Loucy (cell line): ENCODE measurements at regions not wholly inside any gene's neighbourhood (a gene's known extent, or its start where the extent isn't known, plus 50 kb on each side); places are given as distances from the start of the nearest gene placed in this dataset.

Experiments used
- EZH2phosphoT487 ChIP-seq: fragments of 200-600 bp; IDR thresholded peaks from 2 replicates; pipeline ENCODE4 v1.6.1; 2018; ENCODE audit warnings: antibody characterized with exemption, mild to moderate bottlenecking, moderate library complexity, borderline replicate concordance
- TF ChIP-seq, protein P1 (sequence below): fragments of 200-600 bp; sonication (generic); conservative IDR thresholded peaks from 2 replicates; pipeline ENCODE4 v1.5.1; 2014; ENCODE audit warnings: mild to moderate bottlenecking, antibody characterized with exemption, low read length

DNA sequence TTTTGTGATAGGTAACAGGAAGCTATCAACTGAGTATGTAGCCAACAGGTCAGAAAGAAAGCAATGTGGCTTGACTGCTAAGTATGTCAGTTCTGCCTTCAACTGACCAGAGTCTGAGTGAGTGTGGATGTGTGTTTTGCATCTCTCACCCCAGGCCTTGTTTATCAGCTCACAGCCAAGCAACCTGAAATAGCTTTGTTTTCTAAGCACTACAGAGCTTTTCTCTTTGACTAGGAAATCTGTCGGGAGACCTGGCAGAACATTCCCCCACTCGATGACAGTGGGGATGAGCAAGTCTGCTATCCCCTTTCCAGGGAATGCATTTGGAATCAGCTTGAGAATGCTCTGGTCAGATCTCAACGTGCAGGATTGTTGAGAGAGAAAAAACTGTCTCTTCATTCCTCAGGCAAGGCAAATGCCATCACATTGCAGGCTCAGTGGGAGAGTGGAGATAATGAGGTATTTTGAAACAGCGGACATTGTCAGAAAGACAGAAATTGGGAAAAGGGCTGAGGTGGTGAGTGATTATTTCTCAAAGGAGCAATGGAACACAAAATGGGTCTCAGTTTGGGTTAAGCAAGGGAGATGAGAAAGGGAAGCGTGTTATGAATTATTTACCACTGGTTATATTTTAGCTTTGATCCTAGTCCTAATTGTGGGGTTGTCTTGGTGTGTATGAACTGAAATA lies 233.8 kb upstream of the PIK3C3 start:
- TF ChIP-seq, protein P1, sequence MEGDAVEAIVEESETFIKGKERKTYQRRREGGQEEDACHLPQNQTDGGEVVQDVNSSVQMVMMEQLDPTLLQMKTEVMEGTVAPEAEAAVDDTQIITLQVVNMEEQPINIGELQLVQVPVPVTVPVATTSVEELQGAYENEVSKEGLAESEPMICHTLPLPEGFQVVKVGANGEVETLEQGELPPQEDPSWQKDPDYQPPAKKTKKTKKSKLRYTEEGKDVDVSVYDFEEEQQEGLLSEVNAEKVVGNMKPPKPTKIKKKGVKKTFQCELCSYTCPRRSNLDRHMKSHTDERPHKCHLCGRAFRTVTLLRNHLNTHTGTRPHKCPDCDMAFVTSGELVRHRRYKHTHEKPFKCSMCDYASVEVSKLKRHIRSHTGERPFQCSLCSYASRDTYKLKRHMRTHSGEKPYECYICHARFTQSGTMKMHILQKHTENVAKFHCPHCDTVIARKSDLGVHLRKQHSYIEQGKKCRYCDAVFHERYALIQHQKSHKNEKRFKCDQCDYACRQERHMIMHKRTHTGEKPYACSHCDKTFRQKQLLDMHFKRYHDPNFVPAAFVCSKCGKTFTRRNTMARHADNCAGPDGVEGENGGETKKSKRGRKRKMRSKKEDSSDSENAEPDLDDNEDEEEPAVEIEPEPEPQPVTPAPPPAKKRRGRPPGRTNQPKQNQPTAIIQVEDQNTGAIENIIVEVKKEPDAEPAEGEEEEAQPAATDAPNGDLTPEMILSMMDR, result no peak
- TF ChIP-seq EZH2phosphoT487, result no peak
